SK-N-SH (cell line): ENCODE measurements at regions not wholly inside any gene's neighbourhood (a gene's known extent, or its start where the extent isn't known, plus 50 kb on each side); places are given as distances from the start of the nearest gene placed in this dataset.

Source experiments
- CTCF ChIA-PET: fragments of 300-600, 350-600 bp; formaldehyde crosslinking; extraction: SDS; loops from one replicate; lab custom pipeline; 2021; lab: Yijun Ruan, JAX
- POLR2A ChIA-PET: fragments of 350-600 bp; sonication (Branson Sonifier 250); formaldehyde crosslinking; extraction: SDS; loops from one replicate; lab custom pipeline; 2020; ENCODE audit warnings: antibody characterized with exemption, inconsistent platforms; lab: Yijun Ruan, JAX
- DNase-seq: peaks from one replicate; pipeline ENCODE4 v3.0.0; 2012
- H2AFZ ChIP-seq: fragments of 200-600 bp; sonication (generic); 2 replicates; pipeline ENCODE4 v1.8.1; 2016; ENCODE audit warnings: antibody characterized with exemption, mild to moderate bottlenecking, low read depth
- H3F3A ChIP-seq: fragments of 200-600 bp; sonication (generic); replicated peaks from 2 replicates; pipeline ENCODE3; 2016; ENCODE audit warnings: antibody characterized with exemption, mild to moderate bottlenecking; ENCODE audit not compliant: insufficient read depth
- H3K27ac ChIP-seq, 2 experiments: fragments of 200-500 bp in 1 of 2; fragments of 200-600 bp in 1 of 2; sonication (Bioruptor generic) in 1 of 2; sonication (generic), shearing (Covaris generic) in 1 of 2; 2 replicates each; pipeline versions ENCODE4 v1.5.1 to v1.6.1; 2014 to 2016; ENCODE audit warnings: low read depth in 2 of 2, inconsistent platforms in 1 of 2, low read length in 1 of 2, mild to moderate bottlenecking in 1 of 2, mixed read lengths in 1 of 2
- H3K27me3 ChIP-seq: fragments of 200-600 bp; sonication (generic), shearing (Covaris generic); 2 replicates; pipeline ENCODE4 v1.6.1; 2016; ENCODE audit warnings: mixed run types; ENCODE audit not compliant: insufficient read depth
- H3K36me3 ChIP-seq, 2 experiments: fragments of 200-500 bp in 1 of 2; fragments of 200-600 bp in 1 of 2; sonication (Bioruptor generic) in 1 of 2; sonication (generic) in 1 of 2; replicated peaks in 1 of 2; 2 replicates each; pipeline versions ENCODE3 to v1.5.1; 2014 to 2016; ENCODE audit warnings: low read length in 1 of 2, mild to moderate bottlenecking in 1 of 2; ENCODE audit not compliant: insufficient read depth in 2 of 2, control insufficient read depth in 1 of 2
- H3K4me1 ChIP-seq, 2 experiments: fragments of 200-500 bp in 1 of 2; fragments of 200-600 bp in 1 of 2; sonication (Bioruptor generic) in 1 of 2; sonication (generic), shearing (Covaris generic) in 1 of 2; 2 replicates each; pipeline versions ENCODE4 v1.5.1 to v1.6.1; 2014 to 2016; ENCODE audit warnings: low read depth in 1 of 2, low read length in 1 of 2, mixed run types in 1 of 2; ENCODE audit not compliant: insufficient read depth in 2 of 2, control insufficient read depth in 1 of 2
- H3K4me2 ChIP-seq: fragments of 200-600 bp; sonication (generic), shearing (Covaris generic); 2 replicates; pipeline ENCODE4 v1.6.1; 2017; ENCODE audit warnings: mixed run types
- H3K4me3 ChIP-seq, 2 experiments: fragments of 200-500 bp in 1 of 2; fragments of 200-600 bp in 1 of 2; sonication (Bioruptor generic) in 1 of 2; sonication (generic), shearing (Covaris generic) in 1 of 2; 2 replicates each; pipeline versions ENCODE4 v1.5.1 to v1.8.1; 2014 to 2016; ENCODE audit warnings: low read depth in 2 of 2, inconsistent platforms in 1 of 2, low read length in 1 of 2, mild to moderate bottlenecking in 1 of 2, mixed read lengths in 1 of 2, moderate library complexity in 1 of 2
- H3K79me2 ChIP-seq: fragments of 200-600 bp; sonication (generic); 2 replicates; pipeline ENCODE4 v1.8.1; 2017; ENCODE audit warnings: mild to moderate bottlenecking; ENCODE audit not compliant: insufficient read depth
- H3K9ac ChIP-seq: fragments of 200-600 bp; sonication (generic); 2 replicates; pipeline ENCODE4 v1.6.1; 2017; ENCODE audit warnings: mixed run types
- H3K9me2 ChIP-seq: fragments of 200-600 bp; sonication (generic); 2 replicates; pipeline ENCODE4 v1.6.1; 2017; ENCODE audit warnings: mixed run types
- H3K9me3 ChIP-seq: fragments of 200-600 bp; sonication (generic); 2 replicates; pipeline ENCODE4 v1.6.1; 2017; ENCODE audit warnings: mixed run types, mild to moderate bottlenecking, moderate library complexity
- H4K20me1 ChIP-seq: fragments of 200-600 bp; sonication (generic); 2 replicates; pipeline ENCODE4 v1.6.1; 2017; ENCODE audit warnings: mild to moderate bottlenecking, mixed run types; ENCODE audit not compliant: insufficient read depth
- ELF1 ChIP-seq: IDR thresholded peaks from 2 replicates; pipeline ENCODE4 v1.4.0; 2012
- EZH2phosphoT487 ChIP-seq: fragments of 200-600 bp; sonication (generic); IDR thresholded peaks from 2 replicates; pipeline ENCODE4 v1.6.1; 2017; ENCODE audit warnings: low read depth, mixed run types, mild to moderate bottlenecking, antibody characterized with exemption, moderate library complexity, borderline replicate concordance
- FOXM1 ChIP-seq: IDR thresholded peaks from 2 replicates; pipeline ENCODE4 v1.4.0; 2012; ENCODE audit warnings: low read depth, mild to moderate bottlenecking
- GABPA ChIP-seq: IDR thresholded peaks from 2 replicates; pipeline ENCODE4 v1.4.0; 2012; ENCODE audit warnings: low read depth, mild to moderate bottlenecking
- GATA2 ChIP-seq: sonication (generic); formaldehyde crosslinking; IDR thresholded peaks from 2 replicates; pipeline ENCODE4 v1.5.0; 2020; ENCODE audit warnings: mild to moderate bottlenecking, missing genetic modification reagents
- IRF3 ChIP-seq: fragments of 150-350 bp; IDR thresholded peaks from 2 replicates; pipeline ENCODE4 v1.6.1; 2016; ENCODE audit warnings: mild to moderate bottlenecking, low read depth, low read length
- MAX ChIP-seq: IDR thresholded peaks from 2 replicates; pipeline ENCODE4 v1.4.0; 2012; ENCODE audit warnings: low read depth
- MEF2A ChIP-seq: IDR thresholded peaks from 2 replicates; pipeline ENCODE4 v1.4.0; 2012; ENCODE audit warnings: low read depth, borderline replicate concordance
- NFIC ChIP-seq: IDR thresholded peaks from 2 replicates; pipeline ENCODE4 v1.4.0; 2012; ENCODE audit warnings: borderline replicate concordance
- RCOR1 ChIP-seq: fragments of 150-350 bp; IDR thresholded peaks from 2 replicates; pipeline ENCODE4 v1.6.1; 2017; ENCODE audit warnings: antibody characterized with exemption, low read length
- REST ChIP-seq: IDR thresholded peaks from 2 replicates; pipeline ENCODE4 v1.6.1; 2012; ENCODE audit warnings: mild to moderate bottlenecking, low read depth, low read length, moderate library complexity
- RFX5 ChIP-seq: IDR thresholded peaks from 2 replicates; pipeline ENCODE4 v1.6.1; 2012; ENCODE audit warnings: mild to moderate bottlenecking, improper control_type of control experiment, low read length
- SIN3A ChIP-seq: IDR thresholded peaks from 2 replicates; pipeline ENCODE4 v1.6.1; 2012; ENCODE audit warnings: low read depth, mild to moderate bottlenecking, low read length, moderate library complexity, borderline replicate concordance
- TAF1 ChIP-seq: IDR thresholded peaks from 2 replicates; pipeline ENCODE4 v1.6.1; 2012; ENCODE audit warnings: low read depth, mild to moderate bottlenecking, low read length, moderate library complexity, borderline replicate concordance
- TEAD4 ChIP-seq: IDR thresholded peaks from 2 replicates; pipeline ENCODE4 v1.4.0; 2012; ENCODE audit warnings: mild to moderate bottlenecking, borderline replicate concordance; ENCODE audit not compliant: insufficient read depth
- WGBS: methylation state at CpG from one replicate; pipeline ENCODE4 v1.1.6; 2017; ENCODE audit warnings: low lambda C conversion rate; 5-methylcytosine and 5-hydroxymethylcytosine counted together

DNA sequence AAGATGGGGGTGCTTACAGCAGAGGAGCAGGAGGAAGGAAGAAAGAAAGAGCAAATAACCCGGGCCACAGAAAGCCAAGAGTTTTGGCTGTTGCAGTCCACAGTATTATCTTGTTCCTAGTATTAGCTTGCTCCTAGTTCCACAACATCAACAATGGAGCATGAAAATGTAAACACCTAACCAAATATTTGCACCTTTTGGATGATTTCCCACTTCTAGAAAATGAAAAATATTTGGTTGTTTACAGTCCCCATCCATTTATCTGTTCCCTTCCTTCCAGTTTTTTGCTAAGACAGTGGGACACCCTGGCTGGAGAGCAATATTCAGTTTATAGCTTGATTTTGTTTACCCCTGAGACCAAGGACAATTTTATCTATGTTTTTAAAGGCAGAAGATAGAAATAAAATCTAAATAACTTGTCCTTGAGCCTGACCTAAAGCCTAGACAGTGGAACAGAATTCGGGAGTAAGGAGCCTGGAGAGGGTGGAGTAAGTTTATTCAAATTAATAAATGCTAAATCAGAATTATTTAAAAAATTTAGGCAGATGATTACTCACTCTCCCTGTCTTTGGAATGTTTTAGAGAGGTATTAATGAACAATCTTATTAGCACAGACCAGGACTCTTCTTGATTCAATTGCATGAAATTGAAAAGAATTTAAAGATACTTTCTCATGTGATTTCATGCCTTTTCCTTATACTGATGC lies 51.6 kb downstream of the RESF1 start:
- CTCF ChIA-PET: interaction anchor here (0.6 to 0.8 kb wide), 2 partner anchors 30 to 738 kb away, joined by 3 read pairs; no protein-coding TSS in a partner anchor
- WGBS: 82% methylated on average over 2 of the region's 2 CpGs
- no peaks in the 10 kb centered on the region for H3K27me3 ChIP-seq
- H2AFZ ChIP-seq: no peak overlapping the region
- no peak for DNase-seq
- H3K4me2 ChIP-seq: no peak overlapping the region
- H3K9ac ChIP-seq: no peak overlapping the region
- no peaks in the 10 kb centered on the region for H4K20me1 ChIP-seq
- no peaks in the 10 kb centered on the region for H3K79me2 ChIP-seq
- no peak overlapping the region for H3K27ac ChIP-seq
- no peaks in the 10 kb centered on the region for H3K9me3 ChIP-seq
- no peaks in the 10 kb centered on the region for H3K4me1 ChIP-seq
- H3F3A ChIP-seq: no peaks in the 10 kb centered on the region
- no peaks in the 10 kb centered on the region for H3K36me3 ChIP-seq
- no peaks in the 10 kb centered on the region for H3K9me2 ChIP-seq
- POLR2A ChIA-PET: no interaction called here
- TF ChIP-seq TAF1 (no peak), MEF2A (no peak), RCOR1 (no peak), NFIC (no peak)
- no peak overlapping the region for H3K4me3 ChIP-seq

DNA sequence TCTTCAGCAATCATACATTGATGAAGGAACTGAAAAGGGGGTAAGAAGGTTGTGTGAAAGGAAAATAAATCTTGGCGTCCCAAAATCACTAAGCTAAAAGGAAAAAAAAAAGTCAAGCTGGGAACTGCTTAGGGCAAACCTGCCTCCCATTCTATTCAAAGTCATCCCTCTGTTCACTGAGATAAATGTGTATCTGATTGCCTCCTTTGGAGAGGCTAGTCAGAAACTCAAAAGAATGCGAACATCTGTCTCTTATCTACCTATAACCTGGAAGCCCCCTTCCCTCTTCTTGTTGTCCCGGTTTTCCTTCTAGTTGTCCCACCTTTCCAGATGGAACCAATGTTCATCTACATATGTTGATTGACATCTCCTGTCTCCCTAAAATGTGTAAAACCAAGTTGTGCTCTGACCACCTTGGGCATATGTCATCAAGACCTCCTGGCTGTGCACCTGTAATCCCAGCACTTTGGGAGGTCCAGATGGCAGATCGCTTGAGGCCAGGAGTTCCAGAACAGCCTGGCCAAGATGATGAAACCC lies 53.1 kb downstream of the RESF1 start:
- Histone ChIP-seq H3K36me3 (no peaks in the 10 kb centered on the region), H3K27me3 (no peaks in the 10 kb centered on the region), H3K9me3 (no peaks in the 10 kb centered on the region), H4K20me1 (no peaks in the 10 kb centered on the region), H2AFZ (no peak overlapping the region), H3K4me1 (no peaks in the 10 kb centered on the region), H3K27ac (no peak overlapping the region), H3K9ac (no peak overlapping the region), H3F3A (no peaks in the 10 kb centered on the region), H3K79me2 (no peaks in the 10 kb centered on the region), H3K9me2 (no peaks in the 10 kb centered on the region), H3K4me2 (no peak overlapping the region), H3K4me3 (no peak overlapping the region)
- CTCF ChIA-PET: no interaction called here
- 91% methylated on average over 4 of the region's 4 CpGs for WGBS
- POLR2A ChIA-PET: no interaction called here
- no peak for DNase-seq
- TF ChIP-seq GATA2 (CRISPR knock-in tag) (no peak), RCOR1 (no peak), GABPA (no peak), ELF1 (no peak), RFX5 (no peak), MAX (no peak)
- TF ChIP-seq, all 33 proteins: peak for 0

GRCh38 chr12:32015036-32015435 lies 55.8 kb downstream of the RESF1 start:
- H3K36me3 ChIP-seq: no peaks in the 10 kb centered on the region
- no peaks in the 10 kb centered on the region for H3K9me2 ChIP-seq
- WGBS: 87% methylated on average over 4 of the region's 4 CpGs
- ChIA-PET POLR2A (no interaction called here), CTCF (interaction anchor here (0.6 kb wide), 1 partner anchor 10 kb away, joined by 3 read pairs; no protein-coding TSS in a partner anchor)
- H3K9ac ChIP-seq: no peak overlapping the region
- H3K27ac ChIP-seq: no peak overlapping the region
- no peak overlapping the region for H2AFZ ChIP-seq
- no peak overlapping the region for H3K4me3 ChIP-seq
- H3K27me3 ChIP-seq: no peaks in the 10 kb centered on the region
- no peaks in the 10 kb centered on the region for H3K79me2 ChIP-seq
- no peaks in the 10 kb centered on the region for H3K9me3 ChIP-seq
- H3K4me1 ChIP-seq: no peaks in the 10 kb centered on the region
- no peaks in the 10 kb centered on the region for H4K20me1 ChIP-seq
- H3F3A ChIP-seq: no peaks in the 10 kb centered on the region
- no peak for DNase-seq
- H3K4me2 ChIP-seq: no peak overlapping the region
- no peak for TF ChIP-seq IRF3
- TF ChIP-seq SIN3A: no peak
- no peak for TF ChIP-seq FOXM1
- no peak for TF ChIP-seq EZH2phosphoT487
- no peak for TF ChIP-seq TEAD4
- TF ChIP-seq REST: no peak
